Endothelial cell of umbilical vein (primary cell): ENCODE measurements at regions not wholly inside any gene's neighbourhood (a gene's known extent, or its start where the extent isn't known, plus 50 kb on each side); places are given as distances from the start of the nearest gene placed in this dataset.
A peak's percentile ranks its signal among the peaks of the same experiment; 100 is the strongest.

Experiments
- BruUV-seq: library from RNA; stranded (reverse); fragments of 400-500 nt; replicated peaks from 2 replicates; lab custom pipeline; 2021; lab: Mats Ljungman, UMichigan
- CTCF ChIA-PET: fragments of 300-600, 350-600 bp; sonication (Branson Sonifier 250); formaldehyde crosslinking; loops from one replicate; lab custom pipeline; 2021; ENCODE audit warnings: antibody characterized with exemption, inconsistent platforms; lab: Charles Lee
- POLR2A ChIA-PET: fragments of 300-600, 350-600 bp; sonication (Branson Sonifier 250); formaldehyde crosslinking; loops from one replicate; lab custom pipeline; 2021; ENCODE audit warnings: antibody characterized with exemption, inconsistent platforms; lab: Charles Lee
- DNase-seq: peaks from one replicate; pipeline ENCODE4 v3.0.0-alpha.2; 2011; ENCODE audit warnings: low read depth, low spot score
- FAIRE-seq: peaks from 2 replicates; lab custom pipeline; 2011; peaks lifted over from hg19 to GRCh38; lab: Jason Lieb, UNC
- H2AFZ ChIP-seq: 2 replicates; pipeline ENCODE4 v1.6.0; 2012; ENCODE audit warnings: low read depth, low read length, control low read depth, inconsistent platforms
- H3K27ac ChIP-seq: 2 replicates; pipeline ENCODE4 v1.5.1; 2011; ENCODE audit warnings: low read depth, mild to moderate bottlenecking, control low read depth, low read length, moderate library complexity; ENCODE audit not compliant: insufficient read depth
- H3K27me3 ChIP-seq, 2 experiments: 2 replicates each; pipeline versions ENCODE4 v1.6.0 to v1.6.1; 2011; ENCODE audit warnings: low read length in 2 of 2, mixed read lengths in 1 of 2; ENCODE audit not compliant: control insufficient read depth in 2 of 2, insufficient read depth in 2 of 2
- H3K36me3 ChIP-seq, 2 experiments: 2 replicates in 1 of 2; 3 replicates in 1 of 2; pipeline ENCODE4 v1.5.1; 2011; ENCODE audit warnings: low read length in 2 of 2, mild to moderate bottlenecking in 1 of 2, moderate library complexity in 1 of 2; ENCODE audit not compliant: control insufficient read depth in 2 of 2, insufficient read depth in 2 of 2; ENCODE audit errors: extremely low read depth in 1 of 2
- H3K4me1 ChIP-seq: 3 replicates; pipeline ENCODE4 v1.5.1; 2011; ENCODE audit warnings: mild to moderate bottlenecking, low read length; ENCODE audit not compliant: control insufficient read depth, insufficient read depth; ENCODE audit errors: extremely low read depth
- H3K4me2 ChIP-seq: 2 replicates; pipeline ENCODE4 v1.6.1; 2011; ENCODE audit warnings: low read length, control low read depth, mixed read lengths; ENCODE audit not compliant: insufficient read depth
- H3K4me3 ChIP-seq, 3 experiments: fragments of 200-600 bp in 1 of 3; sonication (generic), shearing (Covaris generic) in 1 of 3; replicated peaks in 1 of 3; 2 replicates each; pipeline ENCODE4 v1.5.1; 2011 to 2016; ENCODE audit warnings: control low read depth in 3 of 3, low read length in 3 of 3, mild to moderate bottlenecking in 2 of 3, inconsistent platforms in 1 of 3, low read depth in 1 of 3, moderate library complexity in 1 of 3; ENCODE audit not compliant: insufficient read depth in 1 of 3
- H3K79me2 ChIP-seq: 2 replicates; pipeline ENCODE4 v1.6.0; 2012; ENCODE audit warnings: low read length, inconsistent platforms; ENCODE audit not compliant: control insufficient read depth, insufficient read depth
- H3K9ac ChIP-seq: replicated peaks from 2 replicates; pipeline ENCODE3; 2011; ENCODE audit warnings: low read length, control low read depth; ENCODE audit not compliant: insufficient read depth; ENCODE audit errors: extremely low read depth
- H3K9me1 ChIP-seq: replicated peaks from 3 replicates; pipeline ENCODE4 v1.6.0; 2011; ENCODE audit warnings: mild to moderate bottlenecking, low read length; ENCODE audit not compliant: control insufficient read depth, insufficient read depth; ENCODE audit errors: extremely low read depth
- H3K9me3 ChIP-seq: replicated peaks from 2 replicates; pipeline ENCODE4 v1.5.1; 2012; ENCODE audit warnings: low read length, inconsistent platforms; ENCODE audit not compliant: control insufficient read depth, insufficient read depth
- H4K20me1 ChIP-seq: replicated peaks from 2 replicates; pipeline ENCODE3; 2011; ENCODE audit warnings: mild to moderate bottlenecking, low read length; ENCODE audit not compliant: control insufficient read depth, insufficient read depth; ENCODE audit errors: extremely low read depth
- CTCF ChIP-seq, 2 donors: IDR thresholded peaks; 1 replicate in 1 of 2; 2 replicates in 1 of 2; pipeline ENCODE4 v1.5.1; 2011; ENCODE audit warnings: low read length in 2 of 2, mild to moderate bottlenecking in 2 of 2, moderate library complexity in 2 of 2, control low read depth in 1 of 2, inconsistent platforms in 1 of 2, low read depth in 1 of 2; ENCODE audit not compliant: insufficient read depth in 1 of 2; ENCODE audit errors: extremely low read depth in 1 of 2
- EZH2 ChIP-seq: IDR thresholded peaks from 2 replicates; pipeline ENCODE4 v1.6.1; 2012; ENCODE audit warnings: borderline replicate concordance, low read depth, mild to moderate bottlenecking, moderate library complexity, low read length, inconsistent platforms; ENCODE audit not compliant: severe bottlenecking
- FOS ChIP-seq: IDR thresholded peaks from 2 replicates; pipeline ENCODE4 v1.6.1; 2011; ENCODE audit warnings: mild to moderate bottlenecking, low read length, moderate library complexity, borderline replicate concordance; ENCODE audit not compliant: insufficient read depth
- GATA2 ChIP-seq: IDR thresholded peaks from 2 replicates; pipeline ENCODE4 v1.7.0; 2011; ENCODE audit warnings: low read depth, mild to moderate bottlenecking, moderate library complexity, mixed read lengths, low read length; ENCODE audit not compliant: insufficient read length, insufficient read depth
- JUN ChIP-seq: IDR thresholded peaks from 2 replicates; pipeline ENCODE4 v1.6.1; 2011; ENCODE audit warnings: borderline replicate concordance, low read depth; ENCODE audit not compliant: insufficient read length, insufficient read depth
- MAX ChIP-seq: IDR thresholded peaks from 2 replicates; pipeline ENCODE4 v1.6.1; 2011; ENCODE audit not compliant: insufficient read depth, insufficient read length
- MYC ChIP-seq: IDR thresholded peaks from one replicate; pipeline ENCODE4 v1.6.1; 2011; ENCODE audit warnings: mild to moderate bottlenecking, low read depth, low read length
- POLR2A ChIP-seq: IDR thresholded peaks from 2 replicates; pipeline ENCODE4 v1.6.1; 2012; ENCODE audit warnings: low read depth, mild to moderate bottlenecking, control low read depth, low read length
- POLR2AphosphoS5 ChIP-seq: IDR thresholded peaks from 2 replicates; pipeline ENCODE4 v1.6.1; 2012; ENCODE audit warnings: low read depth, mild to moderate bottlenecking, control low read depth, low read length, moderate library complexity; ENCODE audit not compliant: insufficient read depth
- dilution Hi-C: fragments of 300-500 bp; cut with MboI; formaldehyde crosslinking; loops from one replicate; pipeline ENCODE4 v1.15.0; 2019; ENCODE audit warnings: low sequenced_read_pairs; ENCODE audit not compliant: extremely low pct_ligation_motif_present
- intact Hi-C: fragments of 100-400 bp; cut with micrococcal nuclease; formaldehyde crosslinking; loops from one replicate; pipeline ENCODE4 v1.10.0; 2022

- Histone ChIP-seq H3K9me3 (no peaks in the 10 kb centered on the region), H3K4me1 (peaks cover 32% of the 10 kb centered on the region), H3K9me1 (no peaks in the 10 kb centered on the region), H3K4me3 (peak overlapping the region in 1 of 3 experiments; percentile 44), H3K27me3 (no peaks in the 10 kb centered on the region), H3K79me2 (no peaks in the 10 kb centered on the region), H3K4me2 (peak overlapping the region; percentile 93), H3K27ac (peak overlapping the region; percentile 97), H4K20me1 (no peaks in the 10 kb centered on the region), H3K36me3 (no peaks in the 10 kb centered on the region), H3K9ac (peak overlapping the region; percentile 87), H2AFZ (peak overlapping the region; percentile 83)
- CTCF ChIA-PET = interaction anchor here (0.7 to 1.7 kb wide), 10 partner anchors 9 to 772 kb away, joined by 3 to 14 read pairs (median 4); no protein-coding TSS in a partner anchor
- FAIRE-seq (peak; percentile 77), DNase-seq (peak; percentile 87)
- dilution Hi-C loops (no loop called here), intact Hi-C loops (loop anchor here (1.0 to 10.0 kb wide), 6 partner anchors 43 to 763 kb away; no protein-coding TSS in a partner anchor)
- BruUV-seq = no TSS peak
- TF ChIP-seq GATA2 (peak; percentile 73), POLR2AphosphoS5 (peak; percentile 59), MAX (no peak), FOS (peak; percentile 97), POLR2A (peak; percentile 45), CTCF (IDR thresholded peaks at IDR 0.05; ENCODE audit: extremely low read depth in 1 of 2, insufficient read depth in 1 of 2, low read depth in 1 of 2, low read length in 2 of 2) (no peak), MYC (no peak), EZH2 (no peak), JUN (peak; percentile 89)
- POLR2A ChIA-PET = interaction anchor here (0.6 kb wide), 1 partner anchor 71 kb away, joined by 3 read pairs; no protein-coding TSS in a partner anchor
Observed at GRCh38 chr16:72291531-72291981, 119.6 kb upstream of the PMFBP1 start.
